Loucy (cell line): ENCODE measurements at regions not wholly inside any gene's neighbourhood (a gene's known extent, or its start where the extent isn't known, plus 50 kb on each side); places are given as distances from the start of the nearest gene placed in this dataset.

ENCODE experiments used
- EZH2phosphoT487 ChIP-seq: fragments of 200-600 bp; IDR thresholded peaks from 2 replicates; pipeline ENCODE4 v1.6.1; 2018; ENCODE audit warnings: antibody characterized with exemption, mild to moderate bottlenecking, moderate library complexity, borderline replicate concordance
- TF ChIP-seq, protein P1 (sequence below): fragments of 200-600 bp; sonication (generic); conservative IDR thresholded peaks from 2 replicates; pipeline ENCODE4 v1.5.1; 2014; ENCODE audit warnings: mild to moderate bottlenecking, antibody characterized with exemption, low read length

GRCh38 chr7:81870608-81871007 lies 100.8 kb upstream of the HGF start:
- TF ChIP-seq, protein P1, sequence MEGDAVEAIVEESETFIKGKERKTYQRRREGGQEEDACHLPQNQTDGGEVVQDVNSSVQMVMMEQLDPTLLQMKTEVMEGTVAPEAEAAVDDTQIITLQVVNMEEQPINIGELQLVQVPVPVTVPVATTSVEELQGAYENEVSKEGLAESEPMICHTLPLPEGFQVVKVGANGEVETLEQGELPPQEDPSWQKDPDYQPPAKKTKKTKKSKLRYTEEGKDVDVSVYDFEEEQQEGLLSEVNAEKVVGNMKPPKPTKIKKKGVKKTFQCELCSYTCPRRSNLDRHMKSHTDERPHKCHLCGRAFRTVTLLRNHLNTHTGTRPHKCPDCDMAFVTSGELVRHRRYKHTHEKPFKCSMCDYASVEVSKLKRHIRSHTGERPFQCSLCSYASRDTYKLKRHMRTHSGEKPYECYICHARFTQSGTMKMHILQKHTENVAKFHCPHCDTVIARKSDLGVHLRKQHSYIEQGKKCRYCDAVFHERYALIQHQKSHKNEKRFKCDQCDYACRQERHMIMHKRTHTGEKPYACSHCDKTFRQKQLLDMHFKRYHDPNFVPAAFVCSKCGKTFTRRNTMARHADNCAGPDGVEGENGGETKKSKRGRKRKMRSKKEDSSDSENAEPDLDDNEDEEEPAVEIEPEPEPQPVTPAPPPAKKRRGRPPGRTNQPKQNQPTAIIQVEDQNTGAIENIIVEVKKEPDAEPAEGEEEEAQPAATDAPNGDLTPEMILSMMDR, result no peak
- no peak for TF ChIP-seq EZH2phosphoT487
